ENCODE measurements at regions not wholly inside any gene's neighbourhood (a gene's known extent, or its start where the extent isn't known, plus 50 kb on each side); places are given as distances from the start of the nearest gene placed in this dataset.

DNA sequence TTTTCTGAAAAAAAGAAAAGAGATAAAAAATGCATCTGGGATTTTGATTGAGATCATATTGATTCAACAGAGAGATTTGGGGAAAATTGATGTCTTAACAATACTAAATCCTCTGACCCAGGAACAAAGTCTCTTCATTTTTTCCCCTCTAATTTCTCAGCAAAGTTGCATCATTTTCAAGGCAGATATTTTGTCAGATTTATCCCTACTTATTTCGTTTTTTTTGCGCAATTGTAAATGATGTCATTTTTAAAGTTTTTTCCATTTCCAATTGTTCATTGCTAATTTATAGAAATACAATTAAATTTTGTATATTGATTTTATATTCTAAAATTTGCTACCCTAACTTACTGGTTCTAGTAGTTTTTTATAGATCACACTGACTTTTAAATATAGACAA, 97.7 kb upstream of the TMEM170B start:
- TF ChIP-seq KAT7 (CRISPR knock-in tag; IDR thresholded peaks at IDR 0.05; ENCODE audit: borderline replicate concordance): no peak
- TF ChIP-seq, protein P1, sequence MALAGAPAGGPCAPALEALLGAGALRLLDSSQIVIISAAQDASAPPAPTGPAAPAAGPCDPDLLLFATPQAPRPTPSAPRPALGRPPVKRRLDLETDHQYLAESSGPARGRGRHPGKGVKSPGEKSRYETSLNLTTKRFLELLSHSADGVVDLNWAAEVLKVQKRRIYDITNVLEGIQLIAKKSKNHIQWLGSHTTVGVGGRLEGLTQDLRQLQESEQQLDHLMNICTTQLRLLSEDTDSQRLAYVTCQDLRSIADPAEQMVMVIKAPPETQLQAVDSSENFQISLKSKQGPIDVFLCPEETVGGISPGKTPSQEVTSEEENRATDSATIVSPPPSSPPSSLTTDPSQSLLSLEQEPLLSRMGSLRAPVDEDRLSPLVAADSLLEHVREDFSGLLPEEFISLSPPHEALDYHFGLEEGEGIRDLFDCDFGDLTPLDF (CRISPR knock-in tag; IDR thresholded peaks at IDR 0.05): no peak
- TF ChIP-seq, protein P2, sequence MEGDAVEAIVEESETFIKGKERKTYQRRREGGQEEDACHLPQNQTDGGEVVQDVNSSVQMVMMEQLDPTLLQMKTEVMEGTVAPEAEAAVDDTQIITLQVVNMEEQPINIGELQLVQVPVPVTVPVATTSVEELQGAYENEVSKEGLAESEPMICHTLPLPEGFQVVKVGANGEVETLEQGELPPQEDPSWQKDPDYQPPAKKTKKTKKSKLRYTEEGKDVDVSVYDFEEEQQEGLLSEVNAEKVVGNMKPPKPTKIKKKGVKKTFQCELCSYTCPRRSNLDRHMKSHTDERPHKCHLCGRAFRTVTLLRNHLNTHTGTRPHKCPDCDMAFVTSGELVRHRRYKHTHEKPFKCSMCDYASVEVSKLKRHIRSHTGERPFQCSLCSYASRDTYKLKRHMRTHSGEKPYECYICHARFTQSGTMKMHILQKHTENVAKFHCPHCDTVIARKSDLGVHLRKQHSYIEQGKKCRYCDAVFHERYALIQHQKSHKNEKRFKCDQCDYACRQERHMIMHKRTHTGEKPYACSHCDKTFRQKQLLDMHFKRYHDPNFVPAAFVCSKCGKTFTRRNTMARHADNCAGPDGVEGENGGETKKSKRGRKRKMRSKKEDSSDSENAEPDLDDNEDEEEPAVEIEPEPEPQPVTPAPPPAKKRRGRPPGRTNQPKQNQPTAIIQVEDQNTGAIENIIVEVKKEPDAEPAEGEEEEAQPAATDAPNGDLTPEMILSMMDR (IDR thresholded peaks at IDR 0.05): no peak
- no peak for TF ChIP-seq ATF3 (CRISPR knock-in tag; conservative IDR thresholded peaks at IDR 0.05)
- TF ChIP-seq HMGA2 (CRISPR knock-in tag; IDR thresholded peaks at IDR 0.05): no peak

All from WTC11 (cell line).